ENCODE measurements at regions not wholly inside any gene's neighbourhood (a gene's known extent, or its start where the extent isn't known, plus 50 kb on each side); places are given as distances from the start of the nearest gene placed in this dataset.

- no peak overlapping the region for H3K4me3 ChIP-seq (ENCODE audit: low read length)
- H3K4me1 ChIP-seq (ENCODE audit: insufficient read depth, low read length) = no peaks in the 10 kb centered on the region
- H3K27me3 ChIP-seq (ENCODE audit: insufficient read depth, low read length) = no peaks in the 10 kb centered on the region
- H3K9me3 ChIP-seq (ENCODE audit: low read depth, low read length) = no peaks in the 10 kb centered on the region
Measured at GRCh38 chr9:87803623-87804345, 77.9 kb downstream of the CTSL start.

DNA sequence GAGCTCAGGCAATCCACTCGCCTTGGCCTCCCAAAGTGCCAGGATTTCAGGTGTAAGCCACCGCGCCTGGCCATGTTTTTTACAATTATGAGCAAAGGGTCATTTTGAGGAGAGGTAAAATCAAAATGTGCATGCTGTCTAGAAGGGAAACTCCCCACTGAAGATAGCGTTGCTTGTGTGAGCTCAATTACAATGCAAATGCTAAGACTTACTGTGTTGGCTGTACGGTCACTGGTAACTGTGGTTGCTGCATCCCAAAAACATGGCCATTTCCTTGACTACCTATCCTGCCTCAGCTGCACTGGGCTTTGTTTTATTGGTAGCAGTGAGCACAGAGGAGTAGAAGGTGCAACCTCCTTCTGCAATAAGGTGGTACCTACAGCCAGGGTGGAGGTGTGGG lies 77.4 kb upstream of the SPATA31E1 start:
- Histone ChIP-seq H3K4me3 (ENCODE audit: low read length) (no peak overlapping the region), H3K27me3 (ENCODE audit: insufficient read depth, low read length) (peaks cover 3% of the 10 kb centered on the region), H3K4me1 (ENCODE audit: insufficient read depth, low read length) (no peaks in the 10 kb centered on the region), H3K9me3 (ENCODE audit: low read depth, low read length) (no peaks in the 10 kb centered on the region)

DNA sequence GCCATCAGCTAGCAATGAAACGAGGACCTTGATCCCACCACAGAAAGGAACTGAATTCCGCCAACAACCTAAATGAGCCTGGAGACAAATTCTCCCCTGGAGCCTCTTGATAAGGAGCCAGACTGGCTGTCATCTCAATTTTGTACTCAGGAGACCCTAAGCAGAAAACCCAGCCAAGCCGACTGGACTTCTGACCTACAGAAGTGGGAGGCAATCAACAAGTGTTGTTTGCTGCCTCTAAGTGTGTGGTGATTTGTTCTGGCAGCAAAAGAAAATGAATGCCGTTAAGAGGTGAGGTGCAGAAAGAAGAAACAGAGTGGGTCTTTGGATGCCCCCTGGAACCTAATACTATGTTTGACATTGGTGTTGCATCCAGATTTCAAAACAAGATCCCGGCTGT lies 72.7 kb upstream of the SPATA31E1 start:
- Histone ChIP-seq H3K9me3 (ENCODE audit: low read depth, low read length) (no peaks in the 10 kb centered on the region), H3K27me3 (ENCODE audit: insufficient read depth, low read length) (peaks cover 3% of the 10 kb centered on the region), H3K4me3 (ENCODE audit: low read length) (no peak overlapping the region), H3K4me1 (ENCODE audit: insufficient read depth, low read length) (no peaks in the 10 kb centered on the region)

- Histone ChIP-seq H3K4me1 (ENCODE audit: insufficient read depth, low read length) (no peaks in the 10 kb centered on the region), H3K9me3 (ENCODE audit: low read depth, low read length) (no peaks in the 10 kb centered on the region), H3K27me3 (ENCODE audit: insufficient read depth, low read length) (peaks cover 3% of the 10 kb centered on the region), H3K4me3 (ENCODE audit: low read length) (no peak overlapping the region)
Measured at GRCh38 chr9:87810679-87811178, 71.9 kb upstream of the SPATA31E1 start.

- Histone ChIP-seq H3K4me3 (ENCODE audit: low read length) (no peak overlapping the region), H3K4me1 (ENCODE audit: insufficient read depth, low read length) (no peaks in the 10 kb centered on the region), H3K9me3 (ENCODE audit: low read depth, low read length) (no peaks in the 10 kb centered on the region), H3K27me3 (ENCODE audit: insufficient read depth, low read length) (peaks cover 3% of the 10 kb centered on the region)
Measured at GRCh38 chr9:87812375-87813118, 70.1 kb upstream of the SPATA31E1 start.

GRCh38 chr9:87813119-87813463 lies 69.6 kb upstream of the SPATA31E1 start:
- Histone ChIP-seq H3K27me3 (ENCODE audit: insufficient read depth, low read length) (peaks cover 3% of the 10 kb centered on the region), H3K4me1 (ENCODE audit: insufficient read depth, low read length) (no peaks in the 10 kb centered on the region), H3K4me3 (ENCODE audit: low read length) (no peak overlapping the region), H3K9me3 (ENCODE audit: low read depth, low read length) (no peaks in the 10 kb centered on the region)

DNA sequence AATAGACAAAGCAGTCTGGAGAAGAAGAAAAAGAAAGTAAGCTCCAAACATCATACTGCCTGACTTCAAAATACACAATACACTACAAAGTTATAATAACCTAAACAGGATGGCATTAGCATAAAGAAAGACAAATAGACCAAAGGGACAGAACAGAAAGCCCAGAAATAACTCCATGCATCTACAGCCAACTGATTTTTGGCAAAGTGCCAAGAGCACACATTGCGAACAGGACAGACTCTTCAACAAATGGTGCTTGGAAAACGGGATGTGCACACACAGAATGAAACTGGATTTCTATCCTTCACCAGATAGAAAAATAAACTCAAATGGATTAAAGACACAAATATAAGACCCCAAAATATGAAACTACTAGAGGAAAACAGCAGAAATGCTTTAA lies 66.6 kb upstream of the SPATA31E1 start:
- Histone ChIP-seq H3K27me3 (ENCODE audit: insufficient read depth, low read length) (no peaks in the 10 kb centered on the region), H3K9me3 (ENCODE audit: low read depth, low read length) (no peaks in the 10 kb centered on the region), H3K4me1 (ENCODE audit: insufficient read depth, low read length) (no peaks in the 10 kb centered on the region)

GRCh38 chr9:87818308-87818707 lies 64.4 kb upstream of the SPATA31E1 start:
- Histone ChIP-seq H3K9me3 (ENCODE audit: low read depth, low read length) (no peaks in the 10 kb centered on the region), H3K27me3 (ENCODE audit: insufficient read depth, low read length) (peaks cover 4% of the 10 kb centered on the region), H3K4me1 (ENCODE audit: insufficient read depth, low read length) (no peaks in the 10 kb centered on the region), H3K4me3 (ENCODE audit: low read length) (no peak overlapping the region)

More for the DNA sequence above, 66.6 kb upstream of the SPATA31E1 start:
- no peak overlapping the region for H3K4me3 ChIP-seq (ENCODE audit: low read length)

- no peak overlapping the region for H3K4me3 ChIP-seq (ENCODE audit: low read length)
- H3K4me1 ChIP-seq (ENCODE audit: insufficient read depth, low read length) = no peaks in the 10 kb centered on the region
- H3K9me3 ChIP-seq (ENCODE audit: low read depth, low read length) = no peaks in the 10 kb centered on the region
- H3K27me3 ChIP-seq (ENCODE audit: insufficient read depth, low read length) = peaks cover 4% of the 10 kb centered on the region
Measured at GRCh38 chr9:87824216-87824875, 58.3 kb upstream of the SPATA31E1 start.

DNA sequence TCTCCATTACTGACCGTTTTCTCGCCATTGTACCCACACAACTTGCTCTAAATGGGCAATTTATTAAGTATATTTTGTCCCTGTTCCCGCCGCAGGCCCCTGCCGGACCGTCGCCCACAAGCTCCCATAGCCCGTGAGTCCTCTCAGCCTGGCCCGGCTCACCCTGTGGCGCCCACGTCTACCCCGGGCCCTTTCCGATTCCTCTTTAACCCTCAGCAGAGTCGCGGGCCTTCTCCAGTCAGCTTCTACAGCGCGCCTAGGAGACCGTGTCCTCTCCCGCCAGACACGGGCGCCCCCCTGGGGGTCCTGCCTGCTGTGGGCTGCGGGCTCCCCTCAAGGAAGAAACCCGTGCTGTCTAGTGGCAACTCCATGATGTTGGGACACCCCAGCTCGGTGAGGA lies 57.8 kb upstream of the SPATA31E1 start:
- H3K27me3 ChIP-seq (ENCODE audit: insufficient read depth, low read length) = peaks cover 4% of the 10 kb centered on the region

DNA sequence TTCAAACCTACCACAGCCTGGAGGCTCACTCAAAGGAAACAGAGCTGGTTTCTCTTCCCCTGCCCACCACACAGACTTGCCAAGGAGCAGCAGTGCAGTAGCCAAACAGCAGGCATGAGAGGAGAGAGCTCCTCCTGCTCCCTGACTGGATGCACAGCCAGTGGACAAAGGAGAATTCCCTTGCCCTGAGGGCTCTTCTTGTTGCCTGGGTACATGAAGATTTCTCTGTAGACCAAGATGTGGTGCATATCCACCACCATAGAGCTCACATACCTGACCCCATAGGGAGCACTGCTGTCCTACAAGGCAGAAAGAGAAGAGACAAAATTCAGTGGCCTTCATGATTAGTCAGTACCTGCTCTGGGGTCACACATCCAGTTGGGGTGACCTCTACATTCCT lies 56.3 kb upstream of the SPATA31E1 start:
- Histone ChIP-seq H3K9me3 (ENCODE audit: low read depth, low read length) (no peaks in the 10 kb centered on the region), H3K4me3 (ENCODE audit: low read length) (no peak overlapping the region), H3K4me1 (ENCODE audit: insufficient read depth, low read length) (no peaks in the 10 kb centered on the region), H3K27me3 (ENCODE audit: insufficient read depth, low read length) (peaks cover 3% of the 10 kb centered on the region)

More for the DNA sequence above, 57.8 kb upstream of the SPATA31E1 start:
- Histone ChIP-seq H3K4me3 (ENCODE audit: low read length) (no peak overlapping the region), H3K9me3 (ENCODE audit: low read depth, low read length) (no peaks in the 10 kb centered on the region), H3K4me1 (ENCODE audit: insufficient read depth, low read length) (no peaks in the 10 kb centered on the region)

DNA sequence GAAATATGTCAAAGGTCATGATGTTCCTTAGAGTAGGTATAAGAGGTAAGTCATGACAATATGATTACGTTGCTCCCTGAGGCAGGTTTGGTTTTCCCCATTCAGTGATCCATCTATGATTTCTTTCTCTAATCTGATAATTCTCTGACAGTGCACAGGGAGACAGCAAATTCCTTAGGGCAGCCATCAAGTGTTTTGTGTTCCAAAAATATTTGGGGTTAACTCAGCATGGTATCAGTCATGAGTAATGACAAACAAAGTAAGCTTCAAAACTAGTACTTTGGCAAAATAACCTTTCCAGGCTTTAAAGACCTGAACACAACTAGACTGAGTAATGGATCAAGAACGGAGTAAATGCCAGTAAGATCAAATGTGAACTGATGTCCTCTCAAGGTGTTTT lies 55.3 kb upstream of the SPATA31E1 start:
- no peaks in the 10 kb centered on the region for H3K9me3 ChIP-seq (ENCODE audit: low read depth, low read length)
- no peaks in the 10 kb centered on the region for H3K4me1 ChIP-seq (ENCODE audit: insufficient read depth, low read length)
- H3K27me3 ChIP-seq (ENCODE audit: insufficient read depth, low read length) = peaks cover 2% of the 10 kb centered on the region
- no peak overlapping the region for H3K4me3 ChIP-seq (ENCODE audit: low read length)

DNA sequence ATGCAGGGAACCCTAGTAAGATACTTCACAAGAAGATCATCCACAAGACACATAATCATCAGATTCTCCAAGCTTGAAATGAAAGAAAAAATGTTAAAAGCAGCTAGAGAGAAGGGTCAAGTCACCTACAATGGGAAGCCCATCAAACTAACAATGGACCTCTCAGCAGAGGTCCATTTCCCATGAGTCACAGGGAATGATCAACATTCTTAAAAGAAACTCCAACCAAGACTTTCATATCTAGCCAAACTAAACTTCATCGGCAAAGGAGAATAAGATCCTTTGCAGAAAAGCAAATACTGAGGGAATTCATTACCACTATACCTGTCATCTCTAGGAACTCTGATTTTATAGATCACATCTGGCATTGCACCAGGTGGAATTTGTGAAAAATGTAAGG lies 52.9 kb upstream of the SPATA31E1 start:
- no peak overlapping the region for H3K4me3 ChIP-seq (ENCODE audit: low read length)
- no peaks in the 10 kb centered on the region for H3K4me1 ChIP-seq (ENCODE audit: insufficient read depth, low read length)
- peaks cover 2% of the 10 kb centered on the region for H3K27me3 ChIP-seq (ENCODE audit: insufficient read depth, low read length)
- no peaks in the 10 kb centered on the region for H3K9me3 ChIP-seq (ENCODE audit: low read depth, low read length)

DNA sequence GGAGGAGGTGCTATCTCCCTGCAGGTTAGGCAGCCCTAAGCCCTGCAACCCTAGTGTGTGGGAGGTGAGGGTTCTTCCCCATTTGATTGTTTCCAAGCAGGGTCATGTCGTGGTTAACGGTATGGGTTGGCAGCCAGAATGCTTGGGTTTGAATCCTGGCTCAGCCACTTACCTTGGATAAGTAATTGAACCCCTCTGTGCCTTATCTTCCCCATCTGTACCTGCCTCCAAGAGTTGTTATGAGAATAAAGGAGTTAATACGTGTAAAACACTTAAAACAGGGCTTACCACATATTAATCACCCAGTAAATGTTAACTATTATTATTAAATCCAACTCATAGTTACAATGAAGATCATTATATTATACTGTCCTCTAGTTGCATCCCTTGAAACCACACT lies 52.2 kb upstream of the SPATA31E1 start:
- H3K4me1 ChIP-seq (ENCODE audit: insufficient read depth, low read length) = no peaks in the 10 kb centered on the region
- peaks cover 7% of the 10 kb centered on the region for H3K27me3 ChIP-seq (ENCODE audit: insufficient read depth, low read length)
- no peaks in the 10 kb centered on the region for H3K9me3 ChIP-seq (ENCODE audit: low read depth, low read length)
- H3K4me3 ChIP-seq (ENCODE audit: low read length) = no peak overlapping the region

DNA sequence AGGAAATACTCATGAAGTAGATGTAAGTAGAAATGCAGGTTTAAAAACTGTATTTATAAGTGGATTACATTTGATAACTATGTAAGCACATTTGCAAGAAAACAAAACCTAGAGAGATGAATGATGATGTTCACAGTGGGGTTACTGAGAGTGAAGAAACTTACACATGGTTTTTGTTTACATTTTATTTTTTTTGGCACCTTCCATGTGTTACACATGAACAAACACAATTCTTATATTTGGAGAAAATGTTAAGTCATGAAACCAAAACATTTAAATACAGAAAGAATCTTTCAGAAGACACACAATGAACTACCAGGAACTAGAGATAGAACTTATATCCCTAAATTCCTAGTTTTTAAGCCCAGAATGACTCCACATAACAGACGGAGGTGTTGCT lies 51.5 kb upstream of the SPATA31E1 start:
- H3K4me1 ChIP-seq (ENCODE audit: insufficient read depth, low read length) = no peaks in the 10 kb centered on the region
- no peak overlapping the region for H3K4me3 ChIP-seq (ENCODE audit: low read length)
- H3K9me3 ChIP-seq (ENCODE audit: low read depth, low read length) = no peaks in the 10 kb centered on the region
- peaks cover 14% of the 10 kb centered on the region for H3K27me3 ChIP-seq (ENCODE audit: insufficient read depth, low read length)
